ENCODE measurements at regions not wholly inside any gene's neighbourhood (a gene's known extent, or its start where the extent isn't known, plus 50 kb on each side); places are given as distances from the start of the nearest gene placed in this dataset.

- peak; percentile 4 to 21 for DNase-seq (ENCODE audit: low read depth in 2 of 2)
Measured at GRCh38 chr7:94228678-94229077, 166.0 kb upstream of the COL1A2 start.

- no peak for DNase-seq (ENCODE audit: low read depth in 2 of 2)
Measured at GRCh38 chr7:94231305-94231704, 163.4 kb upstream of the COL1A2 start.

- DNase-seq (ENCODE audit: low read depth in 2 of 2): no peak
Measured at GRCh38 chr7:94236960-94237359, 157.7 kb upstream of the COL1A2 start.

GRCh38 chr7:94237417-94237816 is 157.3 kb upstream of the COL1A2 start:
- no peak for DNase-seq (ENCODE audit: low read depth in 2 of 2)

GRCh38 chr7:94239661-94240234 is 154.9 kb upstream of the COL1A2 start:
- no peak for DNase-seq (ENCODE audit: low read depth in 2 of 2)

- DNase-seq (ENCODE audit: low read depth in 2 of 2): no peak
Measured at GRCh38 chr7:94240902-94241301, 153.8 kb upstream of the COL1A2 start.

- DNase-seq (ENCODE audit: low read depth in 2 of 2): no peak
Measured at GRCh38 chr7:94241402-94241925, 153.2 kb upstream of the COL1A2 start.

GRCh38 chr7:94243066-94243711 is 151.5 kb upstream of the COL1A2 start:
- DNase-seq (ENCODE audit: low read depth in 2 of 2): no peak

- DNase-seq (ENCODE audit: low read depth in 2 of 2): no peak
Measured at GRCh38 chr7:94244760-94245159, 149.9 kb upstream of the COL1A2 start.

GRCh38 chr7:94245500-94245899 is 149.2 kb upstream of the COL1A2 start:
- no peak for DNase-seq (ENCODE audit: low read depth in 2 of 2)

- DNase-seq (ENCODE audit: low read depth in 2 of 2): no peak
Measured at GRCh38 chr7:94247970-94248369, 146.7 kb upstream of the COL1A2 start.

- no peak for DNase-seq (ENCODE audit: low read depth in 2 of 2)
Measured at GRCh38 chr7:94249631-94250030, 145.1 kb upstream of the COL1A2 start.

GRCh38 chr7:94250124-94250523 is 144.6 kb upstream of the COL1A2 start:
- DNase-seq (ENCODE audit: low read depth in 2 of 2): no peak

- DNase-seq (ENCODE audit: low read depth in 2 of 2): no peak
Measured at GRCh38 chr7:94250987-94251386, 143.7 kb upstream of the COL1A2 start.

GRCh38 chr7:94252124-94252523 is 142.6 kb upstream of the COL1A2 start:
- DNase-seq (ENCODE audit: low read depth in 2 of 2): no peak

GRCh38 chr7:94252971-94253370 is 141.7 kb upstream of the COL1A2 start:
- no peak for DNase-seq (ENCODE audit: low read depth in 2 of 2)

GRCh38 chr7:94253686-94254085 is 141.0 kb upstream of the COL1A2 start:
- DNase-seq (ENCODE audit: low read depth in 2 of 2): no peak

- no peak for DNase-seq (ENCODE audit: low read depth in 2 of 2)
Measured at GRCh38 chr7:94258418-94259300, 136.0 kb upstream of the COL1A2 start.

- no peak for DNase-seq (ENCODE audit: low read depth in 2 of 2)
Measured at GRCh38 chr7:94261067-94261466, 133.6 kb upstream of the COL1A2 start.

GRCh38 chr7:94264756-94265155 is 129.9 kb upstream of the COL1A2 start:
- DNase-seq (ENCODE audit: low read depth in 2 of 2): no peak

GRCh38 chr7:94265456-94265855 is 129.2 kb upstream of the COL1A2 start:
- DNase-seq (ENCODE audit: low read depth in 2 of 2): no peak

- peak in 1 of 2 experiments; percentile 33 for DNase-seq (ENCODE audit: low read depth in 2 of 2)
Measured at GRCh38 chr7:94266238-94266644, 128.5 kb upstream of the COL1A2 start.

GRCh38 chr7:94270772-94271171 is 123.9 kb upstream of the COL1A2 start:
- no peak for DNase-seq (ENCODE audit: low read depth in 2 of 2)

Measured in fibroblast of skin of left biceps (primary cell).